IMR-90 (cell line): ENCODE measurements at regions not wholly inside any gene's neighbourhood (a gene's known extent, or its start where the extent isn't known, plus 50 kb on each side); places are given as distances from the start of the nearest gene placed in this dataset.

Experiments used
- ATAC-seq: fragments of 200-7000 bp; cut with Tn5 transposase; 2 replicates; pipeline ENCODE4 v1.9.1; 2020; ENCODE audit warnings: low read depth, mild to moderate bottlenecking, moderate library complexity
- BruUV-seq: library from RNA; stranded (reverse); fragments of 400-500 nt; replicated peaks from 2 replicates; lab custom pipeline; 2021; lab: Mats Ljungman, UMichigan
- CTCF ChIA-PET: fragments of 300-600 bp; formaldehyde crosslinking; extraction: SDS; loops from one replicate; lab custom pipeline; 2021; ENCODE audit warnings: antibody characterized with exemption; lab: Yijun Ruan, JAX
- POLR2A ChIA-PET: fragments of 300-600 bp; sonication (Branson Sonifier 250); formaldehyde crosslinking; loops from one replicate; lab custom pipeline; 2022; ENCODE audit warnings: antibody characterized with exemption; ENCODE audit not compliant: unreplicated experiment; lab: Charles Lee
- DNase-seq: peaks from one replicate; pipeline ENCODE4 v3.0.0; 2013
- H2AFZ ChIP-seq: replicated peaks from 2 replicates; pipeline ENCODE3; 2013; ENCODE audit warnings: low read length, mild to moderate bottlenecking; ENCODE audit not compliant: poor library complexity
- H2AK5ac ChIP-seq: 2 replicates; pipeline ENCODE4 v1.6.1; 2013; ENCODE audit warnings: low read depth, low read length, inconsistent platforms
- H2AK9ac ChIP-seq: replicated peaks from 2 replicates; pipeline ENCODE3; 2013; ENCODE audit warnings: mild to moderate bottlenecking, low read depth, low read length, moderate library complexity; ENCODE audit not compliant: poor library complexity
- H2BK120ac ChIP-seq: 2 replicates; pipeline ENCODE4 v1.6.1; 2013; ENCODE audit warnings: low read depth, low read length, inconsistent platforms
- H2BK15ac ChIP-seq: 3 replicates; pipeline ENCODE4 v1.6.1; 2013; ENCODE audit warnings: low read depth, low read length, inconsistent platforms
- H2BK20ac ChIP-seq: 2 replicates; pipeline ENCODE4 v1.6.1; 2013; ENCODE audit warnings: low read depth, mild to moderate bottlenecking, inconsistent platforms, low read length, moderate library complexity
- H2BK5ac ChIP-seq: 2 replicates; pipeline ENCODE4 v1.6.1; 2013; ENCODE audit warnings: mild to moderate bottlenecking, low read depth, low read length, inconsistent platforms; ENCODE audit not compliant: poor library complexity, severe bottlenecking
- H3K14ac ChIP-seq: replicated peaks from 2 replicates; pipeline ENCODE4 v1.6.1; 2013; ENCODE audit warnings: low read depth, low read length, inconsistent platforms
- H3K18ac ChIP-seq: 2 replicates; pipeline ENCODE4 v1.6.1; 2013; ENCODE audit warnings: low read depth, low read length, control low read depth
- H3K23ac ChIP-seq: 2 replicates; pipeline ENCODE4 v1.6.1; 2013; ENCODE audit warnings: low read depth, low read length, inconsistent platforms
- H3K27ac ChIP-seq: 2 replicates; pipeline ENCODE4 v1.5.1; 2013; ENCODE audit warnings: mild to moderate bottlenecking, control low read depth, low read length; ENCODE audit not compliant: insufficient read depth
- H3K27me3 ChIP-seq: 2 replicates; pipeline ENCODE4 v1.6.1; 2013; ENCODE audit warnings: low read length; ENCODE audit not compliant: control insufficient read depth, insufficient read depth
- H3K36me3 ChIP-seq: 2 replicates; pipeline ENCODE4 v1.6.1; 2013; ENCODE audit warnings: low read length, mixed read lengths; ENCODE audit not compliant: control insufficient read depth, insufficient read depth
- H3K4ac ChIP-seq: 2 replicates; pipeline ENCODE4 v1.6.1; 2013; ENCODE audit warnings: low read depth, low read length, inconsistent platforms
- H3K4me1 ChIP-seq: 2 replicates; pipeline ENCODE4 v1.6.1; 2013; ENCODE audit warnings: low read length, mixed read lengths; ENCODE audit not compliant: control insufficient read depth, insufficient read depth
- H3K4me2 ChIP-seq: 2 replicates; pipeline ENCODE4 v1.6.1; 2013; ENCODE audit warnings: low read depth, mild to moderate bottlenecking, control low read depth, low read length, moderate library complexity
- H3K4me3 ChIP-seq: 2 replicates; pipeline ENCODE4 v1.5.1; 2013; ENCODE audit warnings: low read depth, mild to moderate bottlenecking, control low read depth, low read length, moderate library complexity; ENCODE audit not compliant: insufficient read depth
- H3K56ac ChIP-seq: 2 replicates; pipeline ENCODE4 v1.6.1; 2013; ENCODE audit warnings: low read length, inconsistent platforms; ENCODE audit not compliant: insufficient read depth; ENCODE audit errors: extremely low read depth
- H3K79me1 ChIP-seq, 2 experiments: 2 replicates each; pipeline ENCODE4 v1.6.1; 2013; ENCODE audit warnings: low read length in 2 of 2, inconsistent platforms in 1 of 2, low read depth in 1 of 2
- H3K9ac ChIP-seq: 2 replicates; pipeline ENCODE4 v1.6.1; 2013; ENCODE audit warnings: low read depth, low read length, control low read depth
- H3K9me1 ChIP-seq: 2 replicates; pipeline ENCODE4 v1.6.1; 2013; ENCODE audit warnings: low read length, inconsistent platforms; ENCODE audit not compliant: insufficient read depth
- H3K9me3 ChIP-seq: 2 replicates; pipeline ENCODE4 v1.6.1; 2013; ENCODE audit warnings: low read length; ENCODE audit not compliant: control insufficient read depth, insufficient read depth
- H4K20me1 ChIP-seq: 2 replicates; pipeline ENCODE4 v1.6.1; 2013; ENCODE audit warnings: low read length, inconsistent platforms; ENCODE audit not compliant: insufficient read depth
- H4K5ac ChIP-seq: 2 replicates; pipeline ENCODE4 v1.6.1; 2013; ENCODE audit warnings: mild to moderate bottlenecking, low read depth, low read length, control low read depth
- H4K8ac ChIP-seq, 2 experiments: 2 replicates each; pipeline ENCODE4 v1.6.1; 2013; ENCODE audit warnings: low read depth in 2 of 2, low read length in 2 of 2, control low read depth in 1 of 2, inconsistent platforms in 1 of 2
- H4K91ac ChIP-seq: 2 replicates; pipeline ENCODE4 v1.6.1; 2013; ENCODE audit warnings: low read depth, low read length, inconsistent platforms; ENCODE audit not compliant: insufficient read depth
- BHLHE40 ChIP-seq: fragments of 150-350 bp; IDR thresholded peaks from 2 replicates; pipeline ENCODE4 v1.6.1; 2016; ENCODE audit warnings: mild to moderate bottlenecking, low read depth, low read length
- CEBPB ChIP-seq: IDR thresholded peaks from 2 replicates; pipeline ENCODE4 v1.6.1; 2012; ENCODE audit warnings: low read depth, low read length, improper control_type of control experiment
- CHD1 ChIP-seq: IDR thresholded peaks from 2 replicates; pipeline ENCODE4 v1.6.1; 2012; ENCODE audit warnings: low read depth, low read length, improper control_type of control experiment
- FOS ChIP-seq: fragments of 150-350 bp; IDR thresholded peaks from 2 replicates; pipeline ENCODE4 v1.6.1; 2016; ENCODE audit warnings: low read depth, low read length
- MAFK ChIP-seq: IDR thresholded peaks from 2 replicates; pipeline ENCODE4 v1.6.1; 2012; ENCODE audit warnings: low read depth, low read length, improper control_type of control experiment
- MAZ ChIP-seq: IDR thresholded peaks from 2 replicates; pipeline ENCODE4 v1.6.1; 2012; ENCODE audit warnings: low read depth, mild to moderate bottlenecking, low read length, improper control_type of control experiment, moderate library complexity, borderline replicate concordance
- MXI1 ChIP-seq: IDR thresholded peaks from 2 replicates; pipeline ENCODE4 v1.6.1; 2012; ENCODE audit warnings: low read depth, mild to moderate bottlenecking, low read length, moderate library complexity, borderline replicate concordance
- NFE2L2 ChIP-seq: fragments of 150-350 bp; IDR thresholded peaks from 2 replicates; pipeline ENCODE4 v1.6.1; 2016; ENCODE audit warnings: low read depth, mild to moderate bottlenecking, low read length
- POLR2A ChIP-seq: IDR thresholded peaks from 2 replicates; pipeline ENCODE4 v1.6.1; 2012; ENCODE audit warnings: mild to moderate bottlenecking, low read depth, low read length
- RAD21 ChIP-seq: IDR thresholded peaks from 2 replicates; pipeline ENCODE4 v1.6.1; 2012; ENCODE audit warnings: low read length, improper control_type of control experiment
- RCOR1 ChIP-seq: IDR thresholded peaks from 2 replicates; pipeline ENCODE4 v1.6.1; 2012; ENCODE audit warnings: mild to moderate bottlenecking, low read length, improper control_type of control experiment; ENCODE audit not compliant: insufficient replicate concordance
- RFX5 ChIP-seq: IDR thresholded peaks from 2 replicates; pipeline ENCODE4 v1.8.0; 2012; ENCODE audit warnings: low read depth, mild to moderate bottlenecking, low read length, moderate library complexity
- WGBS, 2 experiments: methylation state at CpG; one replicate each; pipeline versions ENCODE4 v1.1.5 to v1.1.7; 2013; ENCODE audit warnings: missing lambda C conversion rate in 2 of 2; ENCODE audit not compliant: insufficient read length in 1 of 2; ENCODE audit errors: extremely low coverage in 2 of 2; 5-methylcytosine and 5-hydroxymethylcytosine counted together
- dilution Hi-C: fragments of 300-500 bp; cut with HindIII; formaldehyde crosslinking; loops from one replicate; pipeline ENCODE4 v1.14.3; 2018; ENCODE audit warnings: low sequenced_read_pairs; ENCODE audit not compliant: unreplicated experiment
- in situ Hi-C: fragments of 300-500 bp; cut with MboI; formaldehyde crosslinking; loops from 3 replicates; pipeline ENCODE4 v1.14.3; 2019; ENCODE audit warnings: low sequenced_read_pairs, inconsistent platforms, mixed read lengths
- intact Hi-C: fragments of 100-400 bp; cut with micrococcal nuclease; formaldehyde crosslinking; loops from 2 replicates; pipeline ENCODE4 v1.10.0; 2022
- TF ChIP-seq, protein P1 (sequence below): fragments of 150-350 bp; IDR thresholded peaks from 2 replicates; pipeline ENCODE4 v1.6.1; 2017; ENCODE audit warnings: mild to moderate bottlenecking, antibody characterized with exemption, low read length, low read depth
- TF ChIP-seq, protein P2 (sequence below): fragments of 150-350 bp; IDR thresholded peaks from 2 replicates; pipeline ENCODE4 v1.6.1; 2016; ENCODE audit warnings: low read depth, mild to moderate bottlenecking, low read length, moderate library complexity, borderline replicate concordance
- TF ChIP-seq, protein P3 (sequence below): conservative IDR thresholded peaks from 2 replicates; pipeline ENCODE4 v1.5.1; 2012; ENCODE audit warnings: mild to moderate bottlenecking, low read depth, low read length, improper control_type of control experiment

DNA sequence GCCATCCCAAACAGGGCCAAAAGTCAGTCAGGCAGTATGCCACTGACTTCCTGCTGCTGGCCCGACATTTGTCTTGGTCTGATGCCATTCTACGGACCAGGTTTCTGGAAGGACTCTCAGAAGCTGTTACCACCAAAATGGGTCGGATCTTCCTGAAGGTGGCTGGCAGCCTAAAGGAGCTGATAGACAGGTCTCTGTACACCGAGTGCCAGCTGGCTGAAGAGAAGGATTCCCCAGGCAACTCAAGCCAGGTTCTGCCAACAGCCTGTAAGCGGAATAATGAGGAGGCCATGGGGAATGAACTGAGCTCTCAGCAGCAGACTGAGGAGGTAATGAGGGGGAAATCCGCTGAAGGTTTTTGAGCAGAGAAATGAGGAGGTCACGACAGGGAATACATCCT is 95.7 kb downstream of the RTL9 start:
- Histone ChIP-seq H4K91ac (no peak overlapping the region), H3K4me2 (no peak overlapping the region), H4K5ac (no peak overlapping the region), H3K4me1 (no peaks in the 10 kb centered on the region), H3K9me1 (no peaks in the 10 kb centered on the region), H2BK120ac (no peak overlapping the region), H2AK5ac (no peak overlapping the region), H3K9me3 (no peaks in the 10 kb centered on the region), H3K4me3 (no peak overlapping the region), H3K79me1 (no peaks in the 10 kb centered on the region), H3K36me3 (no peaks in the 10 kb centered on the region), H2AK9ac (no peak overlapping the region), H3K56ac (no peak overlapping the region), H2AFZ (no peak overlapping the region), H4K8ac (no peak overlapping the region), H3K14ac (no peak overlapping the region), H4K20me1 (no peaks in the 10 kb centered on the region), H2BK15ac (no peak overlapping the region), H3K27me3 (peaks cover 39% of the 10 kb centered on the region), H2BK5ac (no peak overlapping the region), H3K23ac (no peak overlapping the region), H3K4ac (no peak overlapping the region), H3K27ac (no peak overlapping the region), H3K18ac (no peak overlapping the region), H3K9ac (no peak overlapping the region), H2BK20ac (no peak overlapping the region)
- in situ Hi-C loops (loop anchor here (5.0 to 10.0 kb wide), 2 partner anchors 393 to 790 kb away; no protein-coding TSS in a partner anchor), intact Hi-C loops (loop anchor here (5.0 kb wide), 1 partner anchor 993 kb away; no protein-coding TSS in a partner anchor), dilution Hi-C loops (no loop called here)
- BruUV-seq = no TSS peak
- CTCF ChIA-PET = no interaction called here
- TF ChIP-seq POLR2A (no peak), CHD1 (no peak), MXI1 (no peak), CEBPB (no peak), RFX5 (no peak), MAFK (no peak), NFE2L2 (no peak), RCOR1 (no peak), RAD21 (no peak), FOS (no peak), BHLHE40 (no peak), MAZ (no peak)
- TF ChIP-seq, protein P1, sequence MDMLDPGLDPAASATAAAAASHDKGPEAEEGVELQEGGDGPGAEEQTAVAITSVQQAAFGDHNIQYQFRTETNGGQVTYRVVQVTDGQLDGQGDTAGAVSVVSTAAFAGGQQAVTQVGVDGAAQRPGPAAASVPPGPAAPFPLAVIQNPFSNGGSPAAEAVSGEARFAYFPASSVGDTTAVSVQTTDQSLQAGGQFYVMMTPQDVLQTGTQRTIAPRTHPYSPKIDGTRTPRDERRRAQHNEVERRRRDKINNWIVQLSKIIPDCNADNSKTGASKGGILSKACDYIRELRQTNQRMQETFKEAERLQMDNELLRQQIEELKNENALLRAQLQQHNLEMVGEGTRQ = no peak
- TF ChIP-seq, protein P2, sequence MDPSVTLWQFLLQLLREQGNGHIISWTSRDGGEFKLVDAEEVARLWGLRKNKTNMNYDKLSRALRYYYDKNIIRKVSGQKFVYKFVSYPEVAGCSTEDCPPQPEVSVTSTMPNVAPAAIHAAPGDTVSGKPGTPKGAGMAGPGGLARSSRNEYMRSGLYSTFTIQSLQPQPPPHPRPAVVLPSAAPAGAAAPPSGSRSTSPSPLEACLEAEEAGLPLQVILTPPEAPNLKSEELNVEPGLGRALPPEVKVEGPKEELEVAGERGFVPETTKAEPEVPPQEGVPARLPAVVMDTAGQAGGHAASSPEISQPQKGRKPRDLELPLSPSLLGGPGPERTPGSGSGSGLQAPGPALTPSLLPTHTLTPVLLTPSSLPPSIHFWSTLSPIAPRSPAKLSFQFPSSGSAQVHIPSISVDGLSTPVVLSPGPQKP = no peak
- TF ChIP-seq, protein P3, sequence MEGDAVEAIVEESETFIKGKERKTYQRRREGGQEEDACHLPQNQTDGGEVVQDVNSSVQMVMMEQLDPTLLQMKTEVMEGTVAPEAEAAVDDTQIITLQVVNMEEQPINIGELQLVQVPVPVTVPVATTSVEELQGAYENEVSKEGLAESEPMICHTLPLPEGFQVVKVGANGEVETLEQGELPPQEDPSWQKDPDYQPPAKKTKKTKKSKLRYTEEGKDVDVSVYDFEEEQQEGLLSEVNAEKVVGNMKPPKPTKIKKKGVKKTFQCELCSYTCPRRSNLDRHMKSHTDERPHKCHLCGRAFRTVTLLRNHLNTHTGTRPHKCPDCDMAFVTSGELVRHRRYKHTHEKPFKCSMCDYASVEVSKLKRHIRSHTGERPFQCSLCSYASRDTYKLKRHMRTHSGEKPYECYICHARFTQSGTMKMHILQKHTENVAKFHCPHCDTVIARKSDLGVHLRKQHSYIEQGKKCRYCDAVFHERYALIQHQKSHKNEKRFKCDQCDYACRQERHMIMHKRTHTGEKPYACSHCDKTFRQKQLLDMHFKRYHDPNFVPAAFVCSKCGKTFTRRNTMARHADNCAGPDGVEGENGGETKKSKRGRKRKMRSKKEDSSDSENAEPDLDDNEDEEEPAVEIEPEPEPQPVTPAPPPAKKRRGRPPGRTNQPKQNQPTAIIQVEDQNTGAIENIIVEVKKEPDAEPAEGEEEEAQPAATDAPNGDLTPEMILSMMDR = no peak
- ATAC-seq (no peak), DNase-seq (no peak)
- POLR2A ChIA-PET = no interaction called here
- WGBS, 2 experiments = 58% methylated on average over 2 of the region's 7 CpGs; no CpG with 5 or more reads in 1 of the 2 experiments
